Activated CD4-positive, CD25-positive, alpha-beta regulatory T cell (primary cell): ENCODE measurements at regions not wholly inside any gene's neighbourhood (a gene's known extent, or its start where the extent isn't known, plus 50 kb on each side); places are given as distances from the start of the nearest gene placed in this dataset.

Source experiments
- DNase-seq, 4 experiments: peaks; one replicate each; lab custom pipeline; 2025; lab: John Stamatoyannopoulos, UW

DNA sequence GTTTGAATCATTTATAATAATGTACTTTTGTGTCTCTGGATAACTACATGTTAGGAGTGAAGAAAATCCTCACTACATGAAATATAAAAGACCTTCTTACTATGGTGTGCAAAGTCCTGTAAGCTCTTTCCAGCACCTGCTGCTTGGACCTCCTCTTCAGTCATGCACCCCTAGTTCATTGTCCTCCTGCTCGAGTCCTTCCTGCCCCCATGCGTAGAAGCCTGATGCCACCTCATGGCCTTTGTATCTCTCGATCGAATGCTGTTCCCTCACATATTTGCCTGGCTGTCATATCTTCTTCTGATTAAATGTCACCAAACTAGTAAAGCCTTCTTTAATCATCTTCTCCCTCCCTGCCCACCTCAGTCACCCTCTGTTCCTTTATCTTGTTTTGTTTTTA lies 49.9 kb upstream of the SUCLG2 start:
- DNase-seq = no peak
